Activated naive CD4-positive, alpha-beta T cell treated with anti-CD3 and anti-CD28 coated beads, Interleukin-2, amount 10 ng/mL, durations not matched to agents 7 days and 5 days (primary cell): ENCODE measurements at regions not wholly inside any gene's neighbourhood (a gene's known extent, or its start where the extent isn't known, plus 50 kb on each side); places are given as distances from the start of the nearest gene placed in this dataset.

Experiments
- CTCF ChIA-PET: fragments of 350-600 bp; sonication (Branson Sonifier 250); formaldehyde crosslinking; loops from one replicate; lab custom pipeline; 2021; ENCODE audit warnings: antibody characterized with exemption; lab: Charles Lee
- DNase-seq: peaks from one replicate; pipeline ENCODE4 v3.0.0-alpha.2; 2020
- H3K27ac Mint-ChIP-seq: one replicate; pipeline ENCODE4 v1.8.0; 2021; ENCODE audit warnings: mild to moderate bottlenecking, moderate library complexity, mixed read lengths
- H3K27me3 Mint-ChIP-seq: one replicate; pipeline ENCODE4 v1.8.0; 2021; ENCODE audit warnings: mild to moderate bottlenecking, mixed read lengths
- H3K36me3 Mint-ChIP-seq: one replicate; pipeline ENCODE4 v1.8.0; 2021; ENCODE audit warnings: mixed read lengths
- H3K4me1 Mint-ChIP-seq: one replicate; pipeline ENCODE4 v1.8.0; 2021; ENCODE audit warnings: mixed read lengths
- H3K4me3 Mint-ChIP-seq: one replicate; pipeline ENCODE4 v1.8.0; 2021; ENCODE audit warnings: mild to moderate bottlenecking, moderate library complexity, mixed read lengths
- H3K9me3 Mint-ChIP-seq: one replicate; pipeline ENCODE4 v1.8.0; 2021; ENCODE audit warnings: mixed read lengths

DNA sequence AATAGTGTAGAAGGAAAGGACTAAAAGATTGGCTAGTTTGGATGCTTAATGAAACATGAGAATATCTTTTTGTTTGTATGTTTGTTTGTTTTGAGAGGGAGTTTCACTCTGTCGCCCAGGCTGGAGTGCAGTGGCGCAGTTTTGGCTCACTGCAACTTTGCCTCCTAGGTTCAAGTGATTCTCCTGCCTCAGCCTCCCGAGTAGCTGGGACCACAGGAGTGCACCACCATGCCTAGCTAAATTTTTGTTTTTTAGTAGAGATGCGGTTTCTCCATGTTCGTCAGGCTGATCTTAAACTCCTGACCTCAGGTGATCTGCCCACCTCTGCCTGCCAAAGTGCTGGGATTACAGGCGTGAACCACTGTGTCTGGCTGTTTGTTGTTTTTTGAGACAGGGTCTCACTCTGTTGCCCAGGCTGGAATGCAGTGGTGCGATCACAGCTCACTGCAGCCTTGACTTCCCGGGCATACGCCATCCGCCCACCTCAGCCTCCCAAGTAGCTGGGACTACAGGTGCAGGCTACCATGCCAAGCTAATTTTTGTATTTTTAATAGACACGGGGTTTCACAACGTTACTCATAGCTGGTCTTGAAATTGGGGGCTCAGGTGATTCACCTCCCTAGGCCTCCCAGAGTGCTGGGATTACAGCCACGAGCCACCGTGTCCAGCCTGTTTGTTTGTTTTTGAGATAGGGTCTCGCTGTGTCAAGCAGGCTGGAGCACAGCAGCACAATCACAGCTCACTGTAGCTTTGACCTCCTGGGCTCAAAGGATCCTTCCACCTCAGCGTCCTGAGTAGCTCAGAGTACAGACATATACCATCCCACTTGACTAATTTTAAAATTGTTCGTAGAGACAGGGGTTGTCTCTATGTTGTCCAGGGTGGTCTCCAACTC lies 209.2 kb downstream of the MYCN start:
- Mint-ChIP-seq H3K9me3 (no peaks in the 10 kb centered on the region), H3K27ac (no peak overlapping the region), H3K27me3 (no peaks in the 10 kb centered on the region), H3K4me1 (no peaks in the 10 kb centered on the region), H3K36me3 (no peaks in the 10 kb centered on the region), H3K4me3 (no peak overlapping the region)
- CTCF ChIA-PET, result no interaction called here
- peak; percentile 36 for DNase-seq

- Mint-ChIP-seq H3K4me1 (no peaks in the 10 kb centered on the region), H3K27me3 (no peaks in the 10 kb centered on the region), H3K9me3 (no peaks in the 10 kb centered on the region), H3K36me3 (no peaks in the 10 kb centered on the region), H3K4me3 (no peak overlapping the region), H3K27ac (no peak overlapping the region)
- peak; percentile 26 for DNase-seq
- CTCF ChIA-PET, result no interaction called here
These were observed 208.4 kb downstream of the MYCN start for GRCh38 chr2:16148632-16149348.

- H3K4me1 Mint-ChIP-seq, result no peaks in the 10 kb centered on the region
- DNase-seq, result peak; percentile 34
- H3K36me3 Mint-ChIP-seq, result no peaks in the 10 kb centered on the region
- no peaks in the 10 kb centered on the region for H3K27me3 Mint-ChIP-seq
- no peak overlapping the region for H3K4me3 Mint-ChIP-seq
- no peaks in the 10 kb centered on the region for H3K9me3 Mint-ChIP-seq
- CTCF ChIA-PET, result no interaction called here
- H3K27ac Mint-ChIP-seq, result peak overlapping the region; percentile 4
These were observed 202.3 kb downstream of the MYCN start for GRCh38 chr2:16142383-16143361.

- CTCF ChIA-PET, result no interaction called here
- Mint-ChIP-seq H3K27ac (no peak overlapping the region), H3K4me1 (no peaks in the 10 kb centered on the region), H3K36me3 (no peaks in the 10 kb centered on the region), H3K4me3 (no peak overlapping the region), H3K9me3 (no peaks in the 10 kb centered on the region), H3K27me3 (no peaks in the 10 kb centered on the region)
- no peak for DNase-seq
These were observed 201.2 kb downstream of the MYCN start for GRCh38 chr2:16141641-16141921.

DNA sequence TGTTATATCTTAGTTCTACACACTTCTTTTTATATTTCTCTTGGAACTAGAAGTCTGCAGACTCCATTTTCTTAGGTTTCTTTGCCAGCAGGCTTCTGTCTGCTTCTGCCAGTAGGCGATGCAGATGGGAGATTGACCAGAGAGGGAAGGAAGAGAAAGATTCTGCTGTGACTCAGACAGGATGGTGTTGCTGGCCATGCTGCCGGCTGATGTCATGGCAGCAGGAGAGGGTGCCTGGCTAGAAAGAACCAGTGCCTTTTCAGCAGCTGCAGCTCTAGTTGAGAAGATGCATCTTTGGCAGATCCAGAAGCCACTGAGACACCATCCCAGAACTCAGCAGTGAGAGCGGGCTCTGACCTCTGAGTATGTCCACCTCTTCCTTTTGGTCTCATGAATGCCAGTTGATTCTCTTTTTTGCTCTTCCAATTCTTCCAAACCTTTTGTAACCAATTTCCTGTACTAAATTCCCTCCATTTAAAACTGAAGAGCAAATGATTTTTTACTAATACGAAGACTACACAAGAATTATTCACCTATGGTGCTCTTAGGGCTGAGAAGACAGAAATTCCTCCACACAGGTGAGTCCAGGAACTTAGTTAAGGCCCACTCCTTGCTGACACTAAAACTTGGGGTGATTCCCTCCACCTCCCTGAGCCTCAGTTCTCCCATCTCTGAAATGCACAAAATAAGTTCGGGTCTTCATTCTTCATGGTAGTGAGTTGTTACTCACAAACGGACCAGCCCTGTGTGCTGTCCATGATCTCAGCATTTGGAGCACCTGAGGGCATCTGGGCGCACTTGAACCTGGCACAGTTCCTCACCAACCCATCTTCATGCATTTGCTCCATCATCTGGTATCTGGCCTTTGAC lies 200.7 kb downstream of the MYCN start:
- H3K4me3 Mint-ChIP-seq, result no peak overlapping the region
- H3K9me3 Mint-ChIP-seq, result no peaks in the 10 kb centered on the region
- no peak overlapping the region for H3K27ac Mint-ChIP-seq
- no peaks in the 10 kb centered on the region for H3K36me3 Mint-ChIP-seq
- no peak for DNase-seq
- CTCF ChIA-PET, result no interaction called here
- no peaks in the 10 kb centered on the region for H3K27me3 Mint-ChIP-seq
- H3K4me1 Mint-ChIP-seq, result no peaks in the 10 kb centered on the region

- H3K36me3 Mint-ChIP-seq, result no peaks in the 10 kb centered on the region
- no peaks in the 10 kb centered on the region for H3K9me3 Mint-ChIP-seq
- no peaks in the 10 kb centered on the region for H3K4me1 Mint-ChIP-seq
- CTCF ChIA-PET, result no interaction called here
- H3K27ac Mint-ChIP-seq, result no peak overlapping the region
- H3K4me3 Mint-ChIP-seq, result no peak overlapping the region
- no peak for DNase-seq
- H3K27me3 Mint-ChIP-seq, result no peaks in the 10 kb centered on the region
These were observed 199.6 kb downstream of the MYCN start for GRCh38 chr2:16139663-16140615.

- H3K4me3 Mint-ChIP-seq, result no peak overlapping the region
- no peak for DNase-seq
- CTCF ChIA-PET, result no interaction called here
- H3K27ac Mint-ChIP-seq, result no peak overlapping the region
- H3K27me3 Mint-ChIP-seq, result no peaks in the 10 kb centered on the region
- no peaks in the 10 kb centered on the region for H3K9me3 Mint-ChIP-seq
- no peaks in the 10 kb centered on the region for H3K4me1 Mint-ChIP-seq
- H3K36me3 Mint-ChIP-seq, result no peaks in the 10 kb centered on the region
These were observed 198.7 kb downstream of the MYCN start for GRCh38 chr2:16138811-16139662.

DNA sequence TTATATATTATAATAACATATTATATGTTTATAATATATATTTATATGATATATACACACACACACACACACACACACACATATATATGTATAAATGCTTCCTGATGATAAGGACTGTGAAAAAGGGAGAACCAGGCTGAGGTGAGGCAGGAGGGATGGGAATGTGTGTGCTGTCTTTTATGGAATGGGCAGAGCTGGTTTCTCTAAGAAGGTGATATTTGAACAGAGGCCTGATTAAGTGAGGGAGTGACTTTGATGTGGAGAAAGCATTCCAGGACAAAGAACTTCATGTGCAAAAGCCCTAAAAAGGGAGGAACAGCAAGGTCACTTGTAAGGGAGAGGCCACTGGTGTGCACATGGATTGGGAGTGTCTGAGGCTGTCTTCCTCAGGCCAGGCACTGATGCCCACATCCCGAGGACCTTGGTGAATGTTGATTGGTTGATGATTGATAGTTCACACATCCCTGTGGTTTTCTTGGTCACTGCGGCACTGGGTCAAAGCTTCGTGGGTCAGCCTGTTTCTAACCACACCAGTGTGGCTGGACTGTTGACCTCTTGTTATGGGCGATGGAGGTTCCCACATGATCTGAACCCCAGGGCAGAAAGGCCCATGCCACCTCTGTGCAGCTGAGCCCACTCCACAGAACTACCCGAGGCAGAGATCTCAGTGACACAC lies 196.9 kb downstream of the MYCN start:
- CTCF ChIA-PET, result no interaction called here
- no peak for DNase-seq
- Mint-ChIP-seq H3K36me3 (no peaks in the 10 kb centered on the region), H3K27me3 (no peaks in the 10 kb centered on the region), H3K4me1 (no peaks in the 10 kb centered on the region), H3K4me3 (no peak overlapping the region), H3K27ac (no peak overlapping the region), H3K9me3 (no peaks in the 10 kb centered on the region)

DNA sequence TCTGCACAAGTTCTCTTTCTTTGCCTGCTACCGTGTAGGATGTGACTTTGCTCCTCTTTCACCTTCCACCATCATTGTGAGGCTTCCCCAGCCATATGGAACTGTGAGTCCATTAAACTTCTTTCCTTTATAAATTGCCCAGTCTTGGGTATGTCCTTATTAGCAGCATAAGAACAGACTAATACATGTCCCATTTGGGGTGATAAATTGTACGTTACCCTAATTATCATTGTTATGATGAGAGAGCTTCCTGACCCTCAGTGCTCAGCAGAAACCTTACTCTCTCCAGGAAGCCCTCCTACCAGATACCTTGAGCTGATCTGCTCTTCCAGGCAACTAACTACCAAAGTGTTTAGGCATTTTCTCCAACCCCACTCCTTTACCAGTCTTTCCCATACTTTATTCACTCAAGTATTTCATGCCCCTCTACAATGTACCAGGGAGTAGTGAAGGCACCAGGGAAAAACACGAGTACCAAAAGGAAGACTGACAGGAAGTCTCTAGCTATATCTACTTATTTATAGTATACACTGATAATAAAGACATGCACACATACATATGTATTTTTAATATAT lies 196.2 kb downstream of the MYCN start:
- DNase-seq, result no peak
- CTCF ChIA-PET, result no interaction called here
- Mint-ChIP-seq H3K9me3 (no peaks in the 10 kb centered on the region), H3K27ac (no peak overlapping the region), H3K27me3 (no peaks in the 10 kb centered on the region), H3K4me1 (no peaks in the 10 kb centered on the region), H3K36me3 (no peaks in the 10 kb centered on the region), H3K4me3 (no peak overlapping the region)

DNA sequence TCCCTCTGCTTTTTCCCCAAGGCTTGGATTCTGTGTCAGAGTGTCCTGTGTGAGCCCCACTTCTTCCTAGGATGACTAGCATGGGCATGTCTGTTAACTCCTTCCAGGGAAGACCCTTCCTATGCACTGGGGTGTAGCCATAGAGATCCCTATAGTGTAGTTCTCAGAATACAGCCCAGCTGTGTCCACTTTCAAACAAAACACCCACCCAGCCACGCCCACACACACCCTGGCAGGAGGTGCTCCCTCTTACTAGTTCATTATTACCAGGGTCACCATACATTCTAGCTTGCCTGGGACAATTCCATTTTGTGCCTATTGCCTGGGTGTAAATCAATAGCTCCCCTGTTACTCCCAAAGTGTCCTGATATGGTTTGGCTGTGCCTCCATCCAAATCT lies 195.6 kb downstream of the MYCN start:
- CTCF ChIA-PET, result no interaction called here

GRCh38 chr2:16135196-16135912 lies 195.0 kb downstream of the MYCN start:
- H3K4me3 Mint-ChIP-seq, result no peak overlapping the region
- DNase-seq, result no peak
- no peaks in the 10 kb centered on the region for H3K9me3 Mint-ChIP-seq
- no peaks in the 10 kb centered on the region for H3K27me3 Mint-ChIP-seq
- no peaks in the 10 kb centered on the region for H3K4me1 Mint-ChIP-seq
- CTCF ChIA-PET, result no interaction called here
- H3K27ac Mint-ChIP-seq, result no peak overlapping the region
- H3K36me3 Mint-ChIP-seq, result no peaks in the 10 kb centered on the region

More for the DNA sequence above, 195.6 kb downstream of the MYCN start:
- no peak overlapping the region for H3K27ac Mint-ChIP-seq
- no peaks in the 10 kb centered on the region for H3K36me3 Mint-ChIP-seq
- no peak overlapping the region for H3K4me3 Mint-ChIP-seq
- H3K9me3 Mint-ChIP-seq, result no peaks in the 10 kb centered on the region
- no peaks in the 10 kb centered on the region for H3K27me3 Mint-ChIP-seq
- no peaks in the 10 kb centered on the region for H3K4me1 Mint-ChIP-seq
- DNase-seq, result no peak
